Keratinocyte (primary cell): ENCODE measurements at regions not wholly inside any gene's neighbourhood (a gene's known extent, or its start where the extent isn't known, plus 50 kb on each side); places are given as distances from the start of the nearest gene placed in this dataset.
A peak's percentile ranks its signal among the peaks of the same experiment; 100 is the strongest.

Experiments
- DNase-seq: peaks from one replicate; pipeline ENCODE4 v3.0.0-alpha.2; 2011; ENCODE audit warnings: low read depth, missing footprints, low spot score
- FAIRE-seq: peaks from 2 replicates; lab custom pipeline; 2011; peaks lifted over from hg19 to GRCh38; lab: Jason Lieb, UNC
- H2AFZ ChIP-seq: 2 replicates; pipeline ENCODE4 v1.6.0; 2012; ENCODE audit warnings: low read length, control low read depth, inconsistent platforms; ENCODE audit not compliant: control insufficient read depth
- H3K27ac ChIP-seq: 2 replicates; pipeline ENCODE4 v1.5.1; 2011; ENCODE audit warnings: low read length; ENCODE audit not compliant: control insufficient read depth, insufficient read depth
- H3K27me3 ChIP-seq: 3 replicates; pipeline ENCODE4 v1.6.0; 2011; ENCODE audit warnings: low read length; ENCODE audit not compliant: control insufficient read depth, insufficient read depth; ENCODE audit errors: extremely low read depth
- H3K36me3 ChIP-seq, 2 experiments: 2 replicates in 1 of 2; 3 replicates in 1 of 2; pipeline ENCODE4 v1.5.1; 2011; ENCODE audit warnings: low read length in 2 of 2, mild to moderate bottlenecking in 1 of 2; ENCODE audit not compliant: control insufficient read depth in 2 of 2, insufficient read depth in 2 of 2; ENCODE audit errors: extremely low read depth in 1 of 2
- H3K4me1 ChIP-seq: 3 replicates; pipeline ENCODE4 v1.5.1; 2011; ENCODE audit warnings: low read length; ENCODE audit not compliant: control insufficient read depth, insufficient read depth; ENCODE audit errors: extremely low read depth
- H3K4me2 ChIP-seq: 3 replicates; pipeline ENCODE4 v1.6.0; 2011; ENCODE audit warnings: low read depth, low read length; ENCODE audit not compliant: control insufficient read depth, insufficient read depth; ENCODE audit errors: extremely low read depth
- H3K4me3 ChIP-seq, 3 experiments: fragments of 200-600 bp in 1 of 3; sonication (generic) in 1 of 3; 2 replicates in 2 of 3; 3 replicates in 1 of 3; pipeline ENCODE4 v1.5.1; 2011 to 2016; ENCODE audit warnings: low read length in 3 of 3, mild to moderate bottlenecking in 3 of 3, control low read depth in 2 of 3, inconsistent platforms in 1 of 3, low read depth in 1 of 3, mixed read lengths in 1 of 3, mixed run types in 1 of 3, moderate library complexity in 1 of 3; ENCODE audit not compliant: control insufficient read depth in 2 of 3, insufficient read depth in 2 of 3; ENCODE audit errors: extremely low read depth in 1 of 3
- H3K79me2 ChIP-seq: 2 replicates; pipeline ENCODE4 v1.6.0; 2012; ENCODE audit warnings: low read length; ENCODE audit not compliant: control insufficient read depth, insufficient read depth
- H3K9ac ChIP-seq: 3 replicates; pipeline ENCODE4 v1.6.0; 2011; ENCODE audit warnings: low read length; ENCODE audit not compliant: control insufficient read depth, insufficient read depth; ENCODE audit errors: extremely low read depth
- H3K9me1 ChIP-seq: 3 replicates; pipeline ENCODE4 v1.6.0; 2011; ENCODE audit warnings: low read length; ENCODE audit not compliant: control insufficient read depth, insufficient read depth; ENCODE audit errors: extremely low read depth
- H3K9me3 ChIP-seq: 2 replicates; pipeline ENCODE4 v1.5.1; 2012; ENCODE audit warnings: low read depth, low read length; ENCODE audit not compliant: control insufficient read depth
- H4K20me1 ChIP-seq: 3 replicates; pipeline ENCODE4 v1.6.0; 2011; ENCODE audit warnings: low read length; ENCODE audit not compliant: control insufficient read depth, insufficient read depth; ENCODE audit errors: extremely low read depth
- CTCF ChIP-seq, 3 experiments: IDR thresholded peaks in 1 of 3; conservative IDR thresholded peaks in 1 of 3; optimal IDR thresholded peaks in 1 of 3; 2 replicates in 2 of 3; 3 replicates in 1 of 3; pipeline versions ENCODE3 to v1.5.1; 2011; ENCODE audit warnings: low read length in 3 of 3, mild to moderate bottlenecking in 3 of 3, moderate library complexity in 2 of 3, control low read depth in 1 of 3, inconsistent platforms in 1 of 3; ENCODE audit not compliant: insufficient read depth in 2 of 3; ENCODE audit errors: extremely low read depth in 1 of 3
- EZH2 ChIP-seq: IDR thresholded peaks from one replicate; pipeline ENCODE4 v1.6.1; 2012; ENCODE audit warnings: inconsistent platforms, mild to moderate bottlenecking, low read length, moderate library complexity
- dilution Hi-C: fragments of 300-500 bp; cut with MboI; formaldehyde crosslinking; loops from one replicate; pipeline ENCODE4 v1.7.0; 2020; ENCODE audit warnings: low sequenced_read_pairs; ENCODE audit not compliant: extremely low pct_ligation_motif_present

- dilution Hi-C loops: no loop called here
- no peak overlapping the region for H3K4me2 ChIP-seq
- H3K9me1 ChIP-seq: no peaks in the 10 kb centered on the region
- H3K9ac ChIP-seq: no peak overlapping the region
- no peak for DNase-seq
- no peaks in the 10 kb centered on the region for H3K36me3 ChIP-seq
- no peak for FAIRE-seq
- TF ChIP-seq CTCF (optimal IDR thresholded peaks at IDR 0.05 in 1 of 3, IDR thresholded peaks at IDR 0.05 in 1 of 3, conservative IDR thresholded peaks at IDR 0.05 in 1 of 3; ENCODE audit: extremely low read depth in 1 of 3, insufficient read depth in 2 of 3, low read length in 3 of 3): no peak
- no peak for TF ChIP-seq EZH2
- no peak overlapping the region for H3K27ac ChIP-seq
- H3K4me1 ChIP-seq: peaks cover 15% of the 10 kb centered on the region
- H3K79me2 ChIP-seq: no peaks in the 10 kb centered on the region
- no peaks in the 10 kb centered on the region for H4K20me1 ChIP-seq
- no peak overlapping the region for H2AFZ ChIP-seq
- no peak overlapping the region for H3K4me3 ChIP-seq
- H3K9me3 ChIP-seq: no peaks in the 10 kb centered on the region
- no peaks in the 10 kb centered on the region for H3K27me3 ChIP-seq
Observed at GRCh38 chr12:91887957-91888356, 257.7 kb downstream of the BTG1 start.

- H3K9me3 ChIP-seq: no peaks in the 10 kb centered on the region
- TF ChIP-seq CTCF (optimal IDR thresholded peaks at IDR 0.05 in 1 of 3, IDR thresholded peaks at IDR 0.05 in 1 of 3, conservative IDR thresholded peaks at IDR 0.05 in 1 of 3; ENCODE audit: extremely low read depth in 1 of 3, insufficient read depth in 2 of 3, low read length in 3 of 3) (no peak), EZH2 (no peak)
- peak; percentile 59 for FAIRE-seq
- no peak overlapping the region for H3K4me2 ChIP-seq
- no peak for DNase-seq
- H4K20me1 ChIP-seq: no peaks in the 10 kb centered on the region
- no peaks in the 10 kb centered on the region for H3K27me3 ChIP-seq
- H2AFZ ChIP-seq: no peak overlapping the region
- no peaks in the 10 kb centered on the region for H3K36me3 ChIP-seq
- H3K27ac ChIP-seq: no peak overlapping the region
- no peak overlapping the region for H3K4me3 ChIP-seq
- no peak overlapping the region for H3K9ac ChIP-seq
- dilution Hi-C loops: no loop called here
- no peaks in the 10 kb centered on the region for H3K9me1 ChIP-seq
- no peaks in the 10 kb centered on the region for H3K79me2 ChIP-seq
- peaks cover 15% of the 10 kb centered on the region for H3K4me1 ChIP-seq
Observed at GRCh38 chr12:91885851-91886731, 259.6 kb downstream of the BTG1 start.
